HUES64 (cell line): ENCODE measurements at regions not wholly inside any gene's neighbourhood (a gene's known extent, or its start where the extent isn't known, plus 50 kb on each side); places are given as distances from the start of the nearest gene placed in this dataset.

Experiments used
- H3K27ac ChIP-seq: 2 replicates; pipeline ENCODE4 v1.7.0; 2013; ENCODE audit warnings: low read depth, low read length, inconsistent platforms
- H3K27me3 ChIP-seq: 2 replicates; pipeline ENCODE4 v1.6.1; 2013; ENCODE audit warnings: mild to moderate bottlenecking, low read length; ENCODE audit not compliant: insufficient read depth
- H3K36me3 ChIP-seq: 2 replicates; pipeline ENCODE4 v1.6.1; 2013; ENCODE audit warnings: mild to moderate bottlenecking, low read length; ENCODE audit not compliant: insufficient read depth
- H3K4me1 ChIP-seq: 2 replicates; pipeline ENCODE4 v1.6.1; 2013; ENCODE audit warnings: mild to moderate bottlenecking, low read length, moderate library complexity; ENCODE audit not compliant: insufficient read depth
- H3K4me3 ChIP-seq: 2 replicates; pipeline ENCODE4 v1.5.1; 2013; ENCODE audit warnings: mild to moderate bottlenecking, low read length, moderate library complexity
- H3K9ac ChIP-seq: 2 replicates; pipeline ENCODE4 v1.6.1; 2013; ENCODE audit warnings: mild to moderate bottlenecking, low read depth, low read length
- H3K9me3 ChIP-seq: 2 replicates; pipeline ENCODE4 v1.6.1; 2013; ENCODE audit warnings: low read depth, low read length; ENCODE audit not compliant: insufficient read depth
- WGBS: fragments of 150-250, 120-280 bp; methylation state at CpG from one replicate; pipeline ENCODE4 v1.1.7; 2013; ENCODE audit warnings: missing lambda C conversion rate; 5-methylcytosine and 5-hydroxymethylcytosine counted together

DNA sequence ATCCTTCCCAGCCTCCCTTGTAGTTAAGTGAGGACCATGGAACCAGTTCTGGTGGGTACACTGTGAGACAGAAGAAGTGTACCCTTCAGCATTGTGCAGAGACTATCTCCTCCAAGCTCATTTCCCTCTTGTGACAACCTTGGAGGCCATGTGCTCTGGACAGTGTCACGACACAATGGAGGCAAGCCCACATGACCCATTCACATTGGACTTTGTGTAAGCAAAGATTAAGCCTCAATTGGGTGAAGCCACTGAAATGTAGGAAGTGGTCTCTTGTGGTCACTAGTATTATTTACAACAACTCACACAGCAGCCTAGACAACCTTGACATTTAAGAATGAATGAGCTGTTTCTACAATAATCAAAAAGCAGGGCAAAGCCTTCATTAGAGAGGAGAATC lies 124.2 kb downstream of the INHBA start:
- Histone ChIP-seq H3K4me1 (no peaks in the 10 kb centered on the region), H3K9ac (no peak overlapping the region), H3K27ac (no peak overlapping the region), H3K4me3 (no peak overlapping the region), H3K9me3 (no peaks in the 10 kb centered on the region), H3K27me3 (no peaks in the 10 kb centered on the region), H3K36me3 (no peaks in the 10 kb centered on the region)
- 94% methylated on average over 1 of the region's 1 CpG for WGBS

DNA sequence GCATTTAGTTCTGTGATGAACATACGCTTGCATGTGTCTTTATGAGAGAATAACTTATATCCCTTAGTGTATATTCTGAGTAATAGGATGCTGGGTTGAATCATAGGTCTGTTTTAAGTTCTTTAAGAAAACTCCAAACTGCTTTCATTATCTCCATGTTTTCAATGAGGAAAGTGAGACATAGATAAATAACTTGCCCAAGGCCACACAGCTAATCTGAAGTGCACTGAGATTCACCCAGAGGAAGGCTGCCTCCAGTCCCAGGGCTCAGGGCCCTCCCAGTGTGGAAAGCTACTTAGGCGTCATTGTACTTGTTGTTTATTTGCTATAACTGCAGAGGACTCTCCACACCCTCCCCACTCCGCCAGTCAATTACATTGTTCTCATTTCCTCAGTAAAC lies 126.7 kb downstream of the INHBA start:
- Histone ChIP-seq H3K4me3 (no peak overlapping the region), H3K9me3 (no peaks in the 10 kb centered on the region), H3K27me3 (no peaks in the 10 kb centered on the region), H3K9ac (no peak overlapping the region), H3K36me3 (no peaks in the 10 kb centered on the region), H3K4me1 (peaks cover 9% of the 10 kb centered on the region; the same call in 1 of the 2 replicates), H3K27ac (no peak overlapping the region)
- no CpG with 5 or more reads among the region's 3 CpGs for WGBS

DNA sequence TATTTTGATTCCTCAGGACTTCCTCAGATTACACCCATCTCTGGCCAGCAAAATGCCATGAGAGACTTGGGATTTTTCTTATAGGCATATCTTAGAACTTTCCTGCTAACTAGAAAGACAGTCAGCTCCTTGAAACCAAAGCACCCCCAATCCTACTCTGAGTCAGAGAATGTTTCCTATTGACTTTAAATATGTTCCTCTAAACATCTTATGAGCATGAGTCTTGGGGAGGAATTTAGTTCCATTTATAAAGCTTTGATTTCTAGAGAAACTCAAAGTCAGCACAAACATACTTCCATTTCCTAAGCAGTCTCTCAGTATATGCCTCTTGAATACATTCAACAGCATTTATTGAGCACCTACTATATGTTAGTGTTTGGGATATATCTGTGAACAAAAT lies 128.5 kb downstream of the INHBA start:
- Histone ChIP-seq H3K36me3 (no peaks in the 10 kb centered on the region), H3K27me3 (no peaks in the 10 kb centered on the region), H3K27ac (no peak overlapping the region), H3K4me1 (peaks cover 21% of the 10 kb centered on the region; the same call in 1 of the 2 replicates), H3K9ac (no peak overlapping the region), H3K9me3 (no peaks in the 10 kb centered on the region), H3K4me3 (no peak overlapping the region)

DNA sequence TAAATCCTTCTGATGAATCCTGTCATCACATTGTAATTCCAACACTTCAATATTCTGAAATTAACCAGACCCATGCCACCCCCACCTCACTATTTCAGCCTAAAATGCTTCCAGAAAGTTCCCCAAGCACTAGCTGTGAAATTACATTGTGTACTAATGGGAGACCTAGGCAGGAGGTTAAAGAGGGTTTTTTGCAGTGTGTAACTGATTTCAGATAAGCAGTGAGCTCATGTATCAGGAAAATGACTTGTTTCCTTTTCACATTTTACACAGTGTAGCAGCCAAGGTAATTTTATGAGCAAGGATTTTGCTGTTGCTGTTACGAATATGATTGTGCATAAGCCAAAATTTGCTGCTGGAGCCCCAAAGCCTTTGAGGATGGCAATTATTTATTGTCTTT lies 129.0 kb downstream of the INHBA start:
- Histone ChIP-seq H3K27ac (no peak overlapping the region), H3K9me3 (no peaks in the 10 kb centered on the region), H3K36me3 (no peaks in the 10 kb centered on the region), H3K27me3 (no peaks in the 10 kb centered on the region), H3K4me1 (peaks cover 21% of the 10 kb centered on the region; the same call in 1 of the 2 replicates), H3K9ac (no peak overlapping the region), H3K4me3 (no peak overlapping the region)
- 100% methylated on average over 1 of the region's 1 CpG for WGBS

DNA sequence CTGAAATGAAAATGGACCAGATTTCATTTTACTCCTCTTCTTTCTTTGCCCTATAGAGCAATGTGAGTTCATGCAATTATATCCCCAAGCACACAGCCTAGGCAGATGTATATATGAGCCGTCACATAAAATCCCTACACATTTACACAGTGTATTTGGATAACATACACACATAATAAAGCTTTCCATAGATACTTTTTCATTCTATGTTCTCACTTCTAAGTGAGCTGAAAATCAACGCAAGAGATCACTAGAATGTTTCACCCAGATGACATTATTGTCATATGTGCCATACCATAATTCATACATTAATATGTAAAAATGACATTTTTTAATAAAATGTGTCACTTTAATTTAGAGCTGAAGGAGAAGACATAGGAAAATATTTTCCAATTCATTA lies 129.4 kb downstream of the INHBA start:
- H3K27ac ChIP-seq: no peak overlapping the region
- H3K4me3 ChIP-seq: no peak overlapping the region
- peaks cover 21% of the 10 kb centered on the region; the same call in 1 of the 2 replicates for H3K4me1 ChIP-seq
- no peaks in the 10 kb centered on the region for H3K27me3 ChIP-seq
- WGBS: 86% methylated on average over 2 of the region's 2 CpGs
- H3K9me3 ChIP-seq: no peaks in the 10 kb centered on the region
- H3K9ac ChIP-seq: no peak overlapping the region
- H3K36me3 ChIP-seq: no peaks in the 10 kb centered on the region

DNA sequence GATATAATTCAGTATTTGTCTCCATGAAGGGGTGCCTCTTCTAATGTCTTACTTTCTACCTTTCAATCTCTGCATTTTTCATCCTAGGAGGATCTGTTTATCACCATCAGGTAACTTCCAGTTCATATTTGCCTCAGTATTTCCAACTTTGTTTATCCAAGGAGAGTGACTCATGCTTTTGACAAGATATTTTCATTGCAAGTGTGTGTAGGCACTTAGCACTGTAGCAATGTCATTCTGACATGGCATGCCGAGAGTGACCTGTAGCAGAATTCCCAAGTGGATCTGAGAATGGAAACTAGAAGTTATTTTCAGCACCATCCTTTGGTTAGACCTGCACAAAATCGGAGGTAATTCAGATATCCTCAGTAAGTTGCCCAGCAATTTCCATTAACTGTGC lies 129.9 kb downstream of the INHBA start:
- Histone ChIP-seq H3K27me3 (no peaks in the 10 kb centered on the region), H3K9ac (no peak overlapping the region), H3K4me3 (no peak overlapping the region), H3K9me3 (no peaks in the 10 kb centered on the region), H3K27ac (no peak overlapping the region), H3K36me3 (no peaks in the 10 kb centered on the region), H3K4me1 (peaks cover 21% of the 10 kb centered on the region; the same call in 1 of the 2 replicates)
- WGBS: 92% methylated on average over 2 of the region's 2 CpGs

DNA sequence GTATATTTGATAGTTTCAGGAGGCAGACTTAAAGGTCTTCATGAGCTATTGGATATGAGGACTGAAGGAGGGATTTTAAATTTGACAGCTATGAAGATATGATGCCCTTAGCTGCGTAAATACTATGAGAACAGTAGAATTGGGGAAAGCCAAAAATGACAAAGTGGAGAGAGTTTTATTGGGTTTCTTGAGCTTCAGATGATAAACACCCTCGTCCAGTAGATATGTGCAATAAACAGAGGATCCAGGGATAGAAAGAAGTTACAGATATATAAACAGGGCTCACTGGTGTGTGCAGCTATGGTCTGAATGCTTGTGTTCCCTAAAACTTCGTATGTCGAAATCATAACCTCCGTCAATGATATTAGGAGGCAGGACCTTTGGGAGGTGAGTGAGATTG lies 131.3 kb downstream of the INHBA start:
- 95% methylated on average over 5 of the region's 5 CpGs for WGBS
- Histone ChIP-seq H3K9me3 (no peaks in the 10 kb centered on the region), H3K27me3 (no peaks in the 10 kb centered on the region), H3K9ac (no peak overlapping the region), H3K27ac (no peak overlapping the region), H3K4me1 (peaks cover 21% of the 10 kb centered on the region; the same call in 1 of the 2 replicates), H3K4me3 (no peak overlapping the region), H3K36me3 (no peaks in the 10 kb centered on the region)

DNA sequence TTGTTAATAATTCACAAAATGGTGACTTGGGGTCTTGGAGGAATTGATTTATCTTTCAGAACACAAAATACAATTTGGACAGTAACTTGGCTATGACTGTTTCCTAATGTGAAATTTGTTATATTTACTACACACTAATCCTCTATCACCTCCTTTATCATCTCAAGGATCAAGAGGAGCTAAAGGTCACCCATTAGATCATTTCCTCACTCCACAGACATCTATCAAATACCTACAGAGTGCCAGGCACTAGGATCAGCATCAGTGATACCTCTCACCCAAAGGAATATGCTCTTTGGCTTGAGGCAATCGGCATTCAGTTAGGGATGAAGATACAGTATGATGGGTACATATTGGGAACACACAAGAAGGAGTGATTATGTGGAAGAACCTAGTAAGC lies 132.1 kb downstream of the INHBA start:
- H3K9ac ChIP-seq: no peak overlapping the region
- H3K9me3 ChIP-seq: no peaks in the 10 kb centered on the region
- H3K4me1 ChIP-seq: peaks cover 21% of the 10 kb centered on the region; the same call in 1 of the 2 replicates
- no peak overlapping the region for H3K27ac ChIP-seq
- H3K36me3 ChIP-seq: no peaks in the 10 kb centered on the region
- no peaks in the 10 kb centered on the region for H3K27me3 ChIP-seq
- no peak overlapping the region for H3K4me3 ChIP-seq
- 87% methylated on average over 1 of the region's 1 CpG for WGBS

DNA sequence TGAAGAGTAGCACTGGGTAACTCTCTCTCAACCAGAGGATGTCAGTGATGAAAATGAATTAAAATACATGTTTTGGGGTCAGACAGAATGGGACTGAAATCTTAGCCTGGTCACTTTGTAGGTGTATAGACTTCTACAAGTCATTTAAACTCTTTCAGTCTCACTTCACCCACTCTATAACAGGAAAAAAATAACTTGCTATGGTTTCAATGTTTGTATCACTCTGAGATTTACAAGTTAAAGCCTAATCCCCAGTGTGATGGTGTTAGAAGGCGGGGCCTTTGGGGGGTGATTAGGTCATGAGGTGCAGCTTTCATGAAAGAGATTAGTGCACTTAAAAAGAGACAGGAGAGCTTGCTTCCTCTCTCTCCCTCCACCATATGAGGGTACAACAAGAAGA lies 134.8 kb downstream of the INHBA start:
- Histone ChIP-seq H3K9me3 (no peaks in the 10 kb centered on the region), H3K4me3 (no peak overlapping the region), H3K27ac (no peak overlapping the region), H3K4me1 (peaks cover 21% of the 10 kb centered on the region; the same call in 1 of the 2 replicates), H3K36me3 (no peaks in the 10 kb centered on the region), H3K9ac (no peak overlapping the region), H3K27me3 (no peaks in the 10 kb centered on the region)
- WGBS: 100% methylated on average over 1 of the region's 1 CpG

DNA sequence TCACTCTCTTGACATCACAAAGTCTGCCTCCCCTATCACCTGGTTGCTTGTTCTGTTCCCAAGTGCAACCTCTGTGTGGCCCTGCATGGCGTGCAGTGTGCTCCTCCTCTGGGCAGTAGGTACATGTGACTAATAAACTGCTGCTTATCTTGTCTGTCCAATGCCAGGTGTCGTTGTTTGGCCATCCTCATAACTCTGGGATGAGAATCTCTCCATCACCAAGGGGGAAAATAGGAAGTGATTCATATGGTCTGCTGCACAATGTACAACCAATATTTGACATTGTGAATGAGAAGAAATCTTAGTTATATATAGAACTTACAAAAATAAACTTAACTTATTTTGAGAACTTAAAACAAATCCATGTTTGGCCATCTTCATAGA lies 135.2 kb downstream of the INHBA start:
- no peak overlapping the region for H3K4me3 ChIP-seq
- no peaks in the 10 kb centered on the region for H3K9me3 ChIP-seq
- H3K27me3 ChIP-seq: no peaks in the 10 kb centered on the region
- WGBS: 79% methylated on average over 2 of the region's 2 CpGs
- H3K36me3 ChIP-seq: no peaks in the 10 kb centered on the region
- H3K9ac ChIP-seq: no peak overlapping the region
- no peak overlapping the region for H3K27ac ChIP-seq
- H3K4me1 ChIP-seq: peaks cover 21% of the 10 kb centered on the region; the same call in 1 of the 2 replicates

DNA sequence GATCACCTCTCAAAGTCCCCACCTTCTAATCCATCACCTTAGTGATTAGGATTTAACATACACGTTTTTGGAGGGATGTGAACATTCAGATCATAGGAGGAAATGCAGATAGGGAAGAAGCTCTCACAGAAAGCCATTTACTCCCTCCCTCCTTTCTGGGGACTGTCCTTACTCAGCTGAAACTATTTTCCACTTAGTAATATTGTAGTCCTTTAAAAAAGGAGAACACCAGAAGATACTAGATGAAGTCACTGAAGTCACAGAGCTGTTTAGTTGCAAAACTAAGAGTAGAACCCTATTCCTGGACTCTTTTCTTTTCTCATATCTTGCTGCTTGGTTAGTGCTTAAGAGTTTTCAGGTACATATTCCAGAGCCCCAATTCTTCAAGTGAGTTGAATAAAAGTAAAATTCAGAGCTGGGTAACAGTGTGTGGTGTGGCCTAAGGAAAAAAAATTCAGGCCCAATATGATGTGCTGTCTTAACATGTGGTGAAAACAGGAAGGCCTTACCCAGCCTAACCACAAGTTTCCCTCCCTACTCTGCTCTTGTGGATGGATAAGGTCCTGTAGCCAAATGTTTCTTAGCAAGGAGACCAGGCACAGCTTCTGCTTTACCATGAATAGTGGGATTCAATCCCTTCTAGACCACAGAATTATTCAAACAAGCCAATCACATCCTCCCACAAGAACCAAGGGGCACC lies 135.7 kb downstream of the INHBA start:
- 100% methylated on average over 1 of the region's 1 CpG for WGBS
- Histone ChIP-seq H3K36me3 (no peaks in the 10 kb centered on the region), H3K27ac (no peak overlapping the region), H3K27me3 (no peaks in the 10 kb centered on the region), H3K4me1 (peaks cover 21% of the 10 kb centered on the region; the same call in 1 of the 2 replicates), H3K9ac (no peak overlapping the region), H3K4me3 (no peak overlapping the region), H3K9me3 (no peaks in the 10 kb centered on the region)

DNA sequence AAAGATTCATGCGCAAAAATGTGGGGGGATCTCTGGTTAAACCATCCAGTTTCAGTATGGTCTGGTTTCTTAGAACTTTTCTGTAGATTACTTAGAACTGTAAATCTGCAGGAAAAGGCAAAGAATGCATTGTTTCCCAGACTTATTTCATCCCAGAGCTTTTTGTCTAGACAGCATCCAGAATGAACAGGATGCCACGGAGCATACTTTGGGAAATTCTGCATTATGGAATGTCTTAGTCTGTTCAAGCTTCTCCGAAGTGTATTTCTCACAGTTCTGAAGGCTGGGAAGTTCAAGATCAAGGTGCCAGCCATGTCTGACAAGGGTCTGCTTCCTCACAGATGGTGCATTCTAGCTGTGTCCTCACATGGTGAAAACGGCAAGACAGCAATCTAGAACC lies 136.3 kb downstream of the INHBA start:
- Histone ChIP-seq H3K9ac (no peak overlapping the region), H3K27ac (no peak overlapping the region), H3K4me3 (no peak overlapping the region), H3K27me3 (no peaks in the 10 kb centered on the region), H3K9me3 (no peaks in the 10 kb centered on the region), H3K4me1 (peaks cover 16% of the 10 kb centered on the region; the same call in 1 of the 2 replicates), H3K36me3 (no peaks in the 10 kb centered on the region)
- 94% methylated on average over 4 of the region's 4 CpGs for WGBS
